GM18519 (cell line): ENCODE measurements at regions not wholly inside any gene's neighbourhood (a gene's known extent, or its start where the extent isn't known, plus 50 kb on each side); places are given as distances from the start of the nearest gene placed in this dataset.

Source experiments
- ATAC-seq: cut with Tn5 transposase; IDR thresholded peaks from one replicate; pipeline ENCODE4 v1.9.1; 2021; ENCODE audit warnings: mild to moderate bottlenecking, moderate library complexity; ENCODE audit not compliant: unreplicated experiment, low FRiP score

DNA sequence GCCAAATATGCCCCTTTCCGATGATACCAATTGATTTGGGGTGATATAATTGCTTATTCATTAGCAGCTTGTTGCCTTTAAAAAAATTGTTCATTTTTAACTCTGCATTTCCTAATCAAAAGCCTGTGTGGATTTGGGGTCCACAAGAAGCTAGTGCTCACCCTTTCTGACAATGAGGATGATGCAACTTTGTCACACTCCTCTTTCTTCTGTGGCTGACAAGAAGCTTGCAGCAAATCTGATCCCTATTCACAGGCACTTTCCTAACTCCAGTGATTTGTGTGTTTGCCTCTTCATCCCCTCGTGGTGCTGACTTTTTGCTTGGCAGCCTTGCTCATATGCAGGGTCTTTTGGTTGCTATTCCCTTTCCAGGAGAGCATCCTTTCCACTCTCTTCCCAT lies 182.7 kb upstream of the LDB2 start:
- ATAC-seq, result no peak

DNA sequence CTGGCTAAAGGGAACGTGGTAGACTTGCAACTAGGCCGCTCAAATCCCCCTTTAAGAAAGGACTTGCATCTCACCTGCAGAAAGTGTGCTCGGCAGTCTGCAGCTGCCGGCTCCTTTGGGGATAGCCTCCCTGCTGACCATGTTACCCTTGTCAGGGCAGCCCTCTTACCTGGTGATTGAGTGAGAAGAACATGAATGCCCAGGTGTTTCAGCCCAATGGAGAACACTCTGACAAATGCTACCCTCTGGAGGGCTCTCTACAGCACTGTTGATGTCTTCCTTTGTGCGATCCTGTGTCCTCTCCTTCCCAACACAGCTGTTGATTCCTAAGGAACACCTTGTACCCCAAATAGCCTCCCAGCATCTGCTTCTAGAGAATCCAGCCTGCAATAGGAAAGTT lies 178.7 kb upstream of the LDB2 start:
- ATAC-seq, result no peak

DNA sequence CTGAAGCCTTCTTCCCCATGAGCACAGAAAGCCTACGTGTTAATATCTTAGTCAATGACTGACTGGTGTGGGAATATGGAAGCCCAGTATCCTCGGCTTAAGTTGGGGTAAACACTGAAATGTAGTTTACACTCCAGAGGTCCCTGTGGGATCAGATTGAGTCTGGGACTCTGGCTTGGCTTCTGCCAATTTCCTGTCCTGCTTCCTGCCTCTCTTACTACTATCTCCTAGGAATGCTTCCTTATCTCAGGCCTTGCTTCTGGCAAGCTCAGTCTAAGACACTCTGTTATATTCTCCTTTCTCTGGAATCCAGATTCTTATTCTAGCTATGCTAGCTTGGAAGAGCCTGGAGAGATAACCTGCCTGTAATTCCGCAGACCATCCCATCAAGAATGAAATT lies 174.0 kb upstream of the LDB2 start:
- no peak for ATAC-seq

DNA sequence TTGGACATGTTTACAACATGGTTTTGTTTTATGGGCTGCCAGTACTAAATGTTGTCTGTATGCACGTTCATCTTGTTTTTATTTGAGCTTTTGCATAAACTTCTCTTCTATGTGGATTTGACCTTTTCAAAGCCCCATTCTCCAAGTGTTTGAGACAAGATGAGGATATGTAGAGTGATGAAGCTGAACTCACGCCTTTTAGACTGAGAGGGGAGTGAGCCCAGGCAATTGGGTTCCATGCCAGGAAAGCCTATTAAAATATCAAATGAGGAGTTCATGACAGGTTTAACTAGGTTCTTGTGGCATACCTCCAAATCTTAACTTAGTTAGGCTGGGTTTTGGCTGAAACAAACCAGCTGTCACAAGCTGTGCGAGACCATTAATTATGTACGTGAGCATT lies 170.4 kb upstream of the LDB2 start:
- ATAC-seq, result no peak

DNA sequence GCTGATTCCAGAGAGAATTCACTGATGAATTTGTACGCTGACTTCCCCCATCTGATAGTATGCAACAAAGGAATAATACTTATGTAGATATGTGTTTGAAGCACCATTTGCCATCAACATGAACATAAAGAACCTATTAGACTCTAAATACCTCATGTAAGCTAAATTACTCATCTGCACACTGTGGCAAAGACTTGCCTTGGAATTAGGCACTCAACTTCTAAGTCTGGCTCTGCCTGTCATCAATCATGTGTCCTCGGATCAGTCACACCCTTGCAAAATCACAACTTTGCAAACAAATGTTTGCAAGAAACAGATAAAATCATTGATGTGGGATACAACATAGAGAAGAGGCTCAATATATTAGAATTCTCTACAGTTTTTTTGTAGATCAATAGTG lies 169.9 kb upstream of the LDB2 start:
- no peak for ATAC-seq

DNA sequence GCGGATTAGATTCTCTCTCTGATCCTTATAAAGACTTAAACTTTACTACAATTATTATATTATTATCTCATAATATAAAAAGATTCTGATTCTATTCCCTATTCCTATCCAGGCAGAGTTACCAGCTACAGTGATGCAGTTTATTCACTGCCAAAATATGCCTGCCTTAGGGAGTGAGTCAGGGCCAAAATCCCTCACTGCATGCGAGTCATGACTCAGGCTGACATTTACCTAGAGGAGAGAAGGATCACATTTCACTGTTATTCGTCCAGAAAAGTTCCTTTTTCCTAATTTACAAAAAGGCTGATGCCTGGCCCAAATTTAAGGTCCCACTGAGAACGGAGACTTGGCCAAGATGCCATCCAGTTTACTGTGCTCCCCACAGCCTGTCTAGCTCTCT lies 168.5 kb upstream of the LDB2 start:
- no peak for ATAC-seq

DNA sequence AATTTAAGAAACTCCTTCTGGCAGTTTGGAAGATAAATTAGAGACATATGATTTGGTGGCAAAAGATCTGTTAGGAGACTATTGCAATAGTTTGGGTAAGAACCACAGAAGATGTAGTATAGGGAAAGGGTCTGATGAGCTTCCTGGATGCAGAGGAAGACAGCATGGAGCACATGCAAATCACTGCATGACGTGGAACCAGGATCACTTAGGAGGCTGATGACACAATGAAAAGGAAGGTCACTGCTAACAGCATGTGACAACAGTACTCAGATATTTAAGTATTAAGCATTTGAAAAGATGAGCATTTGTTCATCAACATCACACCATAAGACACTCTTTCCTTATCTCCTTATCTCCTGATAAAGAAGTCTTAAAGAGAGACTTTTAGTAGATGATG lies 167.8 kb upstream of the LDB2 start:
- ATAC-seq, result no peak

DNA sequence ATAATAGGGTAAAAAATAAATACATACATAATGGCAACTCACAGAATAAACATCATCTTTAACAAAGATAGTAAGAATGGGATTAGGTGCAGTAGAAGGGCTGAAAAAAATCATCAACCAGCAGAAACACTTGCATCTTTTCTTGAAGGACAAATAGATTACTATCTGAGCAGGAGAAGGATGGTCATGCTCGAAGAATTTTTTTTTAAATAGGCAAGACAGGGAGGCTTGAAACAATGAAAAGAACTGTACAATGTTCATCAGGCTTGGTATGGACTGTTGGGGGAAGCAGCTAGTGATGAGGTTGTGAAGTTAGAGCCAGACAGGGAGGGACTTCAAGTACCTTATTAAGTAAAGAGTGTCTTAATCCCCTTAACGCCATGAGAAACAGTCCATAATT lies 167.4 kb upstream of the LDB2 start:
- ATAC-seq, result no peak

DNA sequence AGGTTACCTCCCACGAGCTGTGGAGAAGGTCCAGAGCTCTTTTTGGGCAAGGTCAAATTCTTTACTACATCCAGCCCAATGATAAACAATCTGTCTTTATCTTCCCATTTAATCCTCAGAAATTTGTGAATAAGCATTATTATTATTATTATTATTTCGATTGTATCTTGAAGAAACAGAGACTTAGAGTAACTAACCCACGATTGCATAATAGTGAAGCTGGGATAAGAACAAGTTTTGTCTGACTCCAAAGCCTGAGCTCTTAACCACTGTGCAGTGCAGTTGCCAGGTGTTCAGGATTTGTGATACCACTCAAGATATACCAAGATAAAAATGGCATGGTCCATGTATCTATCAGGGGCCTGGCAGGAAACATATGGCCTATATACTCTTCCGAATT lies 166.5 kb upstream of the LDB2 start:
- no peak for ATAC-seq

DNA sequence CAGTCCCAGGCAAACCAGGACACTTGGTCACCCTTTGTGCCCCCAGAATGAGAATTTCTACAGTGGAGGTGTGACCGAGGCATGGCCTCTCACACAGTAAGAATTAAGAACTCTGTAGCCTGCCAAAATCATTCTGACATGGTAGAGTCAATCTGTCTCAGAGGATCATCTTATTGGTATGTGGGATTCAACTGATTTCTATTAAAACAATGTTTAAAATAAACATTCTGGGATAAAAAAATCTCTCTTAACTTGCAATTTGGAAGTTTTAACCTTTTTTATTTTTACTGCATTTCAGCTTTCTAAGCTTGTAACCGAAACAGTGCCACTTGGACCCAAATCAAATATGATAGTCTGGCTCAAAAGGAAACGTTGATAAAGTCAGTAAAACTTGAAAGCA lies 165.4 kb upstream of the LDB2 start:
- no peak for ATAC-seq

DNA sequence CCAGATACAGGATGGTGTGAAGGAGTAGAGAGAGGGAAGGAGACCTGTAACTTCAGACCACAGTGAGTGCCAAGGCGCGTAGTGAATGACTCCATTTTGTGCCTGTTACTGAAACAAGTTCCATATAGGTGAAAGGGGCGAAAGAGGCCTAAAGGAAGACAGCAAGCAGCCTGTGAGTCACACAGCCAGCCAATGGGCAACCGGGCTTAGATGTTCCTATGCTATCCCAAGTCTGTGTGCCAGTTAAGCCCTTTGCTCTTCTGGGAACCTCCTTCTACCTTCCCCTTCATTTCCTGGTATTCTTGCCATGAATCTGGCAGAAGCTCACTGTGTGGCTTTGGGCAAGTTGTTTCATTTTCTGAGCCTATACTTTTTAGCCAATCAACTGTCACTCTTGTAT lies 161.8 kb upstream of the LDB2 start:
- ATAC-seq, result no peak

DNA sequence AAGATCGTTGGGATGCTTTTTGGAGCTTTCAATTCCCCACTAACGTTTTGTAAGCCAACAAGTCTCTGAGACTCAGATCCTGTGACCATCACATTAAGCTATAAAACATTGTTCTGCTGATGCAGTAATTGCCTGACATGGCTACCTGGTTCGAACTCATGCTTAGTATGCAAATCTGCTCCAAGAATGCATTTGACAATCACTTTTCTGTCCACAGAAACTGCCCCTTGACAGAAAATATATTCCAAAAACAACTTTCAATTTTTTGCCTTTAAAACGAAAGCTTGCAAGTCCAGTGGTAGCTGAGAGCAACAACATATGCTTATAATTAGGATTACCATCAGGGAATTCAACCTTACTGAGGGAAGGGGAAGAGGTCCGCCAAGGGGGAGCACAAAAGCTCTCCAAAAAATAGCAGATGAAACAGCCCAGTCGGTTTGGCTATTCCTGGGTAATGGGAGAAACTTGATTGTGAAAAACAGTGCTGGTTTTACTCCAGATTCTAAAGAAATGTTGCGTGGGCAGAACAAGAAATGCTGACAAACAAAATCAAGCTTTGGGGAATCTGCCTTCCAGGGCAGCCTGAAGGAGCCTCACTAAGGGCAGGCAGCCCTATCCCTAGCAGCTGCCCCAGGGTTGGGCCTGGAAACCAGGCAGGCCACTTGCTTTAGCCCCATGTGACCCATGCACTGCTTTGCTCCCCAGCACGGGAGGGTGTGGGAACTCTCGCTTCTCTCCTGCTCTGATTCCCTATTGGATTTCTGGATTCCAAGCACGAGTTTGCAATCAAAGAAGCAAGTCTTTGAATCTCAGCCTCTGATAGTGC lies 160.7 kb upstream of the LDB2 start:
- ATAC-seq, result no peak

DNA sequence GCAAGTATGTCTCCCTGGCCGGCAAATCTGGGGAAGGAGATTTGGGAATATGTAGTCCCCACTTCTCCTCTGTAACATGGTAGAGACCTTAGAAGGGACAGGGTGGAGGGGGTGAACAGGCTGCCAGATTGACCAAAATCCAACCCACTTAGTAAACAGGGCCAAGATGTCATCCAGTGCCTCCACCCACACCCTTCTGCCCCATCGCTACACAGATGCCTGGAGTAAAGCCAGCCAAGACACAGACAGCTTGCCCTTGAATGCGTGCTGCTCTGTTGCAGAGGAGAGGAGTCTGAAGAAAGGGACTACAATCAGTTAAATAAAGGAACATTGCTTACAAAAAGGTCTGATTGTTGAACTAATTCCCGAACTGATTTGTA lies 160.1 kb upstream of the LDB2 start:
- no peak for ATAC-seq

DNA sequence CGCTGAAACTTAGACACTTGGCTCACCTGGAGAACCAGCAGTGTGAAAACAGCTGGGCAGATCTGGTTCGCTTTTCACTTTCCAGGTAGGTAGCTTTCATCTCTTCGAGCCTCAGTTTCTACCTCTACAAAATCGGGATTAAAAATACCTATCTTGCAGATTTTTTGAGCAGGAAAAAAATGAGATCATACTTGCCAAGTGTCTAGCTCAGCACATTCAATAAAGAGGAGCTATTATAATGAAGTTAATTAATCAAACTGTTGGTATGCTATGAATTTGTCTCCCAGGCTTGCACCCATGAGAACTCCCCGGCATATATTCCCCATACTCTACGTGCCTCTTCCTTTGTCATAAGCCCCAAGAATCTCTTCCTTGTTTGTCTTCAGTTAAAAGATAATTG lies 158.6 kb upstream of the LDB2 start:
- ATAC-seq, result no peak

DNA sequence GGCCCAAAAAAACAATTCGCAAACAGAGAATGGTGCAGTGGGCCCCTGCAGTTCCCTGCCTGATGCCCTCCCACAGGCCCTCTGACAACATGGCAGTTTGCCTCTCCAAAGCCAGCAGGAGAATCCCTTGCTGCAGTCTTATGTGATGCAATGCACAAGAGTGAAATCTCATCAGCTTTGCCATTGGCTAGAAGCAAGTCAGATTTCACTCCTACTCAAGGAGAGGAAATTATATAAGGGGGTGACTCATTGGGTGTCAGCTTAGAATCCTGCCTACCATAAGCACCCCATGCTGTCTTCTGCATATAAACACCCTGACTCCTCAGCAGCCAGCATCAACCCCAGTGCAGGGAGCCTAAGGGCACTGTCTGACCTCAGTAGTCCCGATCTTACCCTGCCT lies 157.3 kb upstream of the LDB2 start:
- ATAC-seq, result no peak

DNA sequence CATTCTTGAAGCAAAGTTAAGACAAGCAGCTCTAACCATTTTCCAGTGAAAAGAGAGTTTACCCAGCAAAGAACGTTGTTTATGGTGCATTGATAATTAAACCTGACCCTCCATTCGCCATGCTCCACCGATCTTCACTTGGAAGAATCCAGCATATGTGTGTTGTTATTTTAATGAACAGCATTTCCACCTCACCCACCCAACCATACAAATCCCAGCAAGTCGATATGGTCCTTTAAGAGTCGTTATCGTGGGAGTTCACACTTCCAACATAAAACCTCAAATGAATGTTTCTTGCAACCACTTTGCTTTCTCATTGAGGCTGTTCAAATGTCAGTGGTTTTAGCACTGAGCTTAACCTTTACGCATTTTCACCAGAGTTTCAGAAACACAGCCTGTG lies 147.4 kb upstream of the LDB2 start:
- no peak for ATAC-seq

DNA sequence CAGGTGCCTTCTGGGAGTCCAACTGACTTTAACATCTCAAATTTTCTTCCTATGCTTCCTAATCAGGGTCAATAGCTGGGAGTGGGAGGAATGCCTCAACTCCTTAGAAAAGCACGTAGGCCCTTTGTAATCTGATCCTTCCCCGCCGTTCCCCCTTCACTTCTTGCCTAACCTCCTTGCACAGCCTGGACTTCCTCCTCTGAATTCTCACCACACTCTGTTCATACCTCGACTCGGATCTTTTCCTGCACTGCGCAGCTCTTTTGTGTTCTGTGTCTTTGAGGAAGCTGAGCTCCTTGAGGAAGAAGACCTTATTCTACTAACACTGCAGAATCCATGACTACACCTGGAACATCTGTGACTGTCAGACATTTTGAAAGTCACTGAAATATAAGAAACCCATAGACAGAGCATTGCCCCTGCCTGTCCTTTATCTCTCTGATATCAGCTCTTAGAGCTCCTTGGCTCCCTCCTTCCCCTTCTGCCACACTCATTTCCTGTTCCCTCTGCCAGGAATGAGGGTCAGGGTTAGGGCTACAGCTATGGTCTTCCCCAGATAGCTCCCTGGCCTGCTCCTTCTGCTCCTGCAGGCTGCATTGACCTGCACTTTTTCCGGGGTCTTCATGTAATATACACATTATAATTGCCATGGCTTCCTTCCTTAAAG lies 140.2 kb upstream of the LDB2 start:
- no peak for ATAC-seq

DNA sequence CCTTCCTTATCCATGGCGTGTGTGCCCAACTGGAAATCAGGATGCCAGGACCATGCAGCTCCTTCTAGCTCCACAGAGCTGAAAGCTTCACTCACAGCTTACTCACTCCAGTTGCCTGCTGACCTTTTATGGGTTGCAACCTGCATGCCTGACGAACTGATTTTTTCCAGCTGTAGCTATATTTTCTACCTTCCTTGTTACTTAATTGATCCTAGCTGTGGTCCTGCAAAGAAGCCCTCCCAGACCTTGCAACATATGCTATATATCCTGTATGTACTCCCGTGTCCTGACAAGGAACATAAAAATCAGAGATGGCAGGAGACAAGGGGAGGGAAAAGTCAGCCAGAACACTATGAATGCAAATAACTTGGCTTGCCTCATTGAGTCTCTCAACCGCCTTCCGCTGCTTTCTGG lies 135.3 kb upstream of the LDB2 start:
- ATAC-seq, result no peak

DNA sequence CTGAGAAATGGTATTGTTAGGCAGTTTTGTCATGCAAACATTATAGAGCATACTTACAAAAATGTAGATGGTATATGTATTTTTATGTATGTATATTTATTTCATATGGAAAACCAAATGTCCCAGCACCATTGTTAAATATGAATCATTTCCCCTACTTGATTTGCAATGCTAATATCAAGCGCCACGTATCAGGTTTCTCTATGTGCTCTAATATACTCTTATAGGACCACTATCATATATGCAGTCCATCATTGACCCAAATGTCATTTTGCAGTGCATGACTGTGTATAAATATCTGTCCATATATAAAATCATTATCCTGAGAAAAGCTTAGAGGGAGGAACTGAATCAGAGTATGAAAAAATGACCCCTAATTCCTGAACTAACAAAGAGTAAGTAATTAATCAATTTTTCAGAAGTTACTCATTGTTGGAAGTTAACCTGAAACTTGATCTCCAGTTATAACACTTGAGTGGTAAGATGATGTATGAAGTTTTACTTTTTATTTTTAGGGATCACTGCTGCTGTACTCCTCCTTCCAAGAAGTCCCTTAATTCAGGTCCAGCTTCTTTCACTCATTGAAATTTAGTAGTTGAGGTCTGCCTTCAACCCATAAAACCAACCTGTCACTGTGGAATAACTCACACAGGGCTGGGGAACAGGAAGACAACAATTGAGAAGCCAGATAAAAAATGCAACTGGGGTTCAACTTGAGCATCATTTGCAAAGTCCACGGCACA lies 134.8 kb upstream of the LDB2 start:
- ATAC-seq, result no peak

DNA sequence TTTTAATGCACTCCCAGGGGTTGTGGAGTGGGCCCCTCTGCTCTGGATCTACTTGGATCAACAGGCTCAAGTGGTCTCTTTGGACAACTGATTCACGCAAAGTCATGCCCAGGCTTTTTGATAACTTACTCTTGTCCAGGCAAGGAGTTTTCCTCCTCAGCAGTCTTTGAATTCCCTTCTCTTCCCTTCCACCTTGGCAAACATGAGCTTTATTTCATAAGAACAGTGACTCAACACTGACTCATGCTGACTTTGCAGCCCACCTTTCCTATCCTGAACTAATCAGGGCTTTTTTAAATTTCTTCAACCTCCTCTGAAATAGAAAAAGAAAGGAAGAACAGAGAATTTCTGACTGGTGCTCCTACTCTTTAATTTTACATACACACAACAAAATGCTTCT lies 132.1 kb upstream of the LDB2 start:
- ATAC-seq, result no peak

DNA sequence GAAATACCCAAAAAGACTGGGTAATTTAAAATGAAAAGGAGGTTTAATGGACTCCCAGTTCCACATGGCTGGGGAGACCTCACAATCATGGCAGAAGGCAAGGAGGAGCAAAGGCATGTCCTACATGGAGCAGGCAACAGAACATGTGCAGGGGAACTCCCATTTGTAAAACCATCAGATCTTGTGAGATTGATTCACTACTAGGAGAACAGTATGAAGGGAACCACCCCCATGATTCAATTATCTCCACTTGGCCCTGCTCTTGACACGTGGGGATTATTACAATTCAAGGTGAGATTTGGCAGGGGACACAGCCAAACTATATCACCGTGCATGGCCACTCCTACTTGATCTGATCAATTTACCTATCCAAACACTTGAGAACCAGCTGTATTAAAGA lies 131.5 kb upstream of the LDB2 start:
- ATAC-seq, result no peak

DNA sequence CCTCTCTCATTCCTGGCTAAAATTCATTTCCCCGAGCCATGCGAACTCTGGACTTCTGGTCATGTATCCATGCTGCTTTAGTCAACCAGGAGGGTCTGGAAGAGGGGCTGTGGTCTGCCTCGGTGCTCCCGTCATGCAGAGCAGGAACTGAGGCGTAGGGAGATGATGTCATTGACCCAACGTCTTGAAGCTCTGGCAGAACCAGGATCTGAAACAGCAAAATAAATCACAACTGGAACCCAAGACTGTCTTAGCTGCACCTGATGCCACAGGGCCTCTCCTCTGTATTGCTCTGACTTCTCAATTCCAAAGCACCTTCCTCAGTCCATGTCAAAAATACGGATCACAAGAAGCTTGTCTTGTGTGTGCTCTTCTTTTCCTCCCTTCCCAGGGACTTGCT lies 131.0 kb upstream of the LDB2 start:
- no peak for ATAC-seq
